GM10248 (cell line): ENCODE measurements at regions not wholly inside any gene's neighbourhood (a gene's known extent, or its start where the extent isn't known, plus 50 kb on each side); places are given as distances from the start of the nearest gene placed in this dataset.

Source experiments
- CTCF ChIA-PET: fragments of 300-600 bp; sonication (Branson Sonifier 250); formaldehyde crosslinking; extraction: SDS; loops from one replicate; lab custom pipeline; 2021; ENCODE audit warnings: antibody characterized with exemption; lab: Yijun Ruan, JAX
- POLR2A ChIA-PET: fragments of 350-650 bp; sonication (Branson Sonifier 250); formaldehyde crosslinking; extraction: SDS; loops from one replicate; lab custom pipeline; 2020; ENCODE audit warnings: antibody characterized with exemption; lab: Yijun Ruan, JAX
- DNase-seq: peaks from one replicate; pipeline ENCODE4 v3.0.0; 2012; ENCODE audit errors: extremely low spot score
- TF ChIP-seq, protein P1 (sequence below): IDR thresholded peaks from 2 replicates; pipeline ENCODE4 v1.5.1; 2012; ENCODE audit warnings: mild to moderate bottlenecking, low read depth; ENCODE audit errors: extremely low read depth, missing control alignments, control extremely low read depth

GRCh38 chr13:83634601-83635000 is 247.7 kb downstream of the SLITRK1 start:
- DNase-seq, result no peak
- ChIA-PET CTCF (no interaction called here), POLR2A (no interaction called here)
- TF ChIP-seq, protein P1, sequence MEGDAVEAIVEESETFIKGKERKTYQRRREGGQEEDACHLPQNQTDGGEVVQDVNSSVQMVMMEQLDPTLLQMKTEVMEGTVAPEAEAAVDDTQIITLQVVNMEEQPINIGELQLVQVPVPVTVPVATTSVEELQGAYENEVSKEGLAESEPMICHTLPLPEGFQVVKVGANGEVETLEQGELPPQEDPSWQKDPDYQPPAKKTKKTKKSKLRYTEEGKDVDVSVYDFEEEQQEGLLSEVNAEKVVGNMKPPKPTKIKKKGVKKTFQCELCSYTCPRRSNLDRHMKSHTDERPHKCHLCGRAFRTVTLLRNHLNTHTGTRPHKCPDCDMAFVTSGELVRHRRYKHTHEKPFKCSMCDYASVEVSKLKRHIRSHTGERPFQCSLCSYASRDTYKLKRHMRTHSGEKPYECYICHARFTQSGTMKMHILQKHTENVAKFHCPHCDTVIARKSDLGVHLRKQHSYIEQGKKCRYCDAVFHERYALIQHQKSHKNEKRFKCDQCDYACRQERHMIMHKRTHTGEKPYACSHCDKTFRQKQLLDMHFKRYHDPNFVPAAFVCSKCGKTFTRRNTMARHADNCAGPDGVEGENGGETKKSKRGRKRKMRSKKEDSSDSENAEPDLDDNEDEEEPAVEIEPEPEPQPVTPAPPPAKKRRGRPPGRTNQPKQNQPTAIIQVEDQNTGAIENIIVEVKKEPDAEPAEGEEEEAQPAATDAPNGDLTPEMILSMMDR, result no peak

GRCh38 chr13:83633746-83634145 is 248.5 kb downstream of the SLITRK1 start:
- DNase-seq, result no peak
- CTCF ChIA-PET, result no interaction called here
- POLR2A ChIA-PET, result no interaction called here
- TF ChIP-seq, protein P1, result no peak

DNA sequence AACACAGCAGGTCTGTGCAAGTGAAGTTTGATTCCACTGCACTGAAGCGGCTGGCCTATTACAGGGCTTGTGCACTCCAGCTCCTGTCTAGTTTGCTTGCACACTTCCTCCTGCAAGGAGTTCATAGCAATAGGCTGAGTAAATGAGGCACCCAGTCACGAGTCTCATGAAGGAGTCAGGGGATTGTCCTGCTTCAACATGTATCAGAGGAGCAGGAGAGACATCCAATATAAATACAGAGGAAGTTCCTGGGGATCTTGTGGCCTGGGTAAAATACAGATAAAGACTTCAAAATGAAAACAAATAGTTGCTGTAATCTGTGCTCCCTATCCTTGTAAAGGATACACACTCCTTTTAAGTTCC is 259.9 kb downstream of the SLITRK1 start:
- no peak for DNase-seq
- TF ChIP-seq, protein P1, result no peak
- ChIA-PET POLR2A (no interaction called here), CTCF (no interaction called here)

GRCh38 chr13:83621765-83622421 is 260.4 kb downstream of the SLITRK1 start:
- DNase-seq, result no peak
- POLR2A ChIA-PET, result no interaction called here
- CTCF ChIA-PET, result no interaction called here
- TF ChIP-seq, protein P1, result no peak

DNA sequence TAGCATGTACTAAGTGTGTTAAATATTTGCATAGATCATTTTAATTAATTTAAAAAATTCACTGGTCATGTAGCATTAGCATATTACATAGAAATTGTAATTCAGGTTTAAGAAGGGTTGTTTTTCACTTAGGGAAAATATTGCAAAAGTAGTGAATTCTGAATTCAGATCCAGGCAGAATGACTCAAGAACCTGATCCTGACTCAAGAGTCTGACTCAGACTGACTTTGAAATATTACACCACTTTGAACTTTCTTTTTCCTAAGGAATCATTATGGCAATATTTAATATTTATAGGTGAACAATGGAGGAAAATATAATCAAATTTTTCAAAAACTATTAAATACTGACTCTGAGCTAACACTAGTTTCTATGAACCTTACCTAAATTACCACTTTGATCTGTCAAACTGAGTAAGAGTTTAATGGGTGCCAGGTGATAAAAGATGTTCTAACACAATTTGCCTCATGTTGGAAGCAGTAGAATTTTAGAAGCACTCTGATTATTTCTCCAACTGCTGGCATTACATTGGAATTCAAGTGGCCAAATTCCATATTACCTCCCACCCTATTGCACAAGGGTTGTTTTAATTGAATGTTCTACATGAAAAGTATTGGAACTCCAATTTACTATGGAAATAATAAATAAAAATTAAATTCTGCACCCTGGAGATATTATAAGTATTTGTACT is 261.6 kb downstream of the SLITRK1 start:
- POLR2A ChIA-PET, result no interaction called here
- CTCF ChIA-PET, result no interaction called here
- TF ChIP-seq, protein P1, result no peak
- DNase-seq, result no peak

DNA sequence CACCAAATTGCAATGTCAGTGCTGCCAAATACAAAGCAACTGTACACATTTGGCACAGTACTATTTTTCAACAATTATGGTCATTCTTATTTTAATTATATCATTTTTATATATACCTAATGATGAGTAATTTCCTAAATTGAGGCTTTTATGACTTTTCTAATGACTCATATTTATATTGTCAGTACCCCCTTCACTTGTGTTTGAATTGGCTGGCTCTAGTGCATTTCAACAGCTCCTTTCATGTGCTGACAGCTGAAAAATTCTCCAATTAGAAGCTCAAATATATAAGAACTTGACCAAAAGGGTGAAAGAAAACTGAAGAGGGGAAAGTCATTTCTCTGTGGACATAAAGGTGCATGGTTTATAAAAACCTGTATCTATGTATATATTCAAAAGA is 263.3 kb downstream of the SLITRK1 start:
- ChIA-PET POLR2A (no interaction called here), CTCF (no interaction called here)
- no peak for DNase-seq
- TF ChIP-seq, protein P1, result no peak
